Prostate gland (tissue), 2 donors: ENCODE measurements at regions not wholly inside any gene's neighbourhood (a gene's known extent, or its start where the extent isn't known, plus 50 kb on each side); places are given as distances from the start of the nearest gene placed in this dataset.

Experiments used
- POLR2AphosphoS5 ChIP-seq: sonication (generic); formaldehyde crosslinking; IDR thresholded peaks from one replicate; pipeline ENCODE4 v1.6.1; 2017; ENCODE audit warnings: antibody characterized with exemption
- TF ChIP-seq, protein P1 (sequence below), 4 experiments: fragments of 200-600 bp in 2 of 4; fragments of 450-650 bp in 2 of 4; sonication (generic) in 2 of 4; IDR thresholded peaks; 1 replicate in 3 of 4; 2 replicates in 1 of 4; pipeline ENCODE4 v1.5.1; 2016 to 2019; ENCODE audit warnings: antibody characterized with exemption in 4 of 4, mild to moderate bottlenecking in 2 of 4, moderate library complexity in 2 of 4

DNA sequence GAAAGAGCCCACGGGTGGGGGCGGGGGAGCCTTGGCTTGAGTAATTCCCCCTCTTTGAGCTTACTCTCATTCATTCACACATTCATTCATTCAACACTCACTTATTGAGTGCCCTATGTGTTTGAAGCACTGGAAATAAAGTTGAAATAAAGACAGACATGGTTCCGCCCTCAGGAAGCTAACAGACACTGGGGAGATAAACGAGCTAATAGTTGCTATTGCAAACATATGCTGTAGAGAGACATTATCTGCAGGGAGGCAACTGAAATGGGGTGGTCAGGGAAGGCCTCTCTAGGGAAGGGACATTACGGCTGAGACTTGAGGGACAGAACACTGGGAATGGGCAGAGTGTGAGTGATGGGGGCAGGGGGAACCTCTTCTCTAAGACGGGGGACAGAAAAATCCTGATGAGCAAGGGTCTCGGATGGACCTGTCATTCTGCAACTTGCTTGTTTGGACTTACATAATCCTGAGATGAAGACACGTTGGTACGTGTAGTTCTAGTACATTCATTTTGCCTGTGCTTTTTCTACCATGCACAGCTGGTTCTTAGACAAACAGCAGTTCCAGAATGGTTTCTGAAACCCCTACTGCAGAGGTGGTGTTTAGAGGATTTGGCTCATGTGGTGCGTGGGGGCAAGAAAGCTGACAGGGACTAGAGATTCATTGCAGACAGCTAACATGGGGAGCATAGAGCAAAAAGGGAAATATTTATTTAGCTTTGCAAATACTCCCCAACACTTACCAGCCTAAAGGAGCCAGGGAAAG is 71.1 kb upstream of the BLCAP start:
- TF ChIP-seq, protein P1, sequence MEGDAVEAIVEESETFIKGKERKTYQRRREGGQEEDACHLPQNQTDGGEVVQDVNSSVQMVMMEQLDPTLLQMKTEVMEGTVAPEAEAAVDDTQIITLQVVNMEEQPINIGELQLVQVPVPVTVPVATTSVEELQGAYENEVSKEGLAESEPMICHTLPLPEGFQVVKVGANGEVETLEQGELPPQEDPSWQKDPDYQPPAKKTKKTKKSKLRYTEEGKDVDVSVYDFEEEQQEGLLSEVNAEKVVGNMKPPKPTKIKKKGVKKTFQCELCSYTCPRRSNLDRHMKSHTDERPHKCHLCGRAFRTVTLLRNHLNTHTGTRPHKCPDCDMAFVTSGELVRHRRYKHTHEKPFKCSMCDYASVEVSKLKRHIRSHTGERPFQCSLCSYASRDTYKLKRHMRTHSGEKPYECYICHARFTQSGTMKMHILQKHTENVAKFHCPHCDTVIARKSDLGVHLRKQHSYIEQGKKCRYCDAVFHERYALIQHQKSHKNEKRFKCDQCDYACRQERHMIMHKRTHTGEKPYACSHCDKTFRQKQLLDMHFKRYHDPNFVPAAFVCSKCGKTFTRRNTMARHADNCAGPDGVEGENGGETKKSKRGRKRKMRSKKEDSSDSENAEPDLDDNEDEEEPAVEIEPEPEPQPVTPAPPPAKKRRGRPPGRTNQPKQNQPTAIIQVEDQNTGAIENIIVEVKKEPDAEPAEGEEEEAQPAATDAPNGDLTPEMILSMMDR (IDR thresholded peaks at IDR 0.05): no peak
- TF ChIP-seq POLR2AphosphoS5: no peak
